ENCODE measurements at regions not wholly inside any gene's neighbourhood (a gene's known extent, or its start where the extent isn't known, plus 50 kb on each side); places are given as distances from the start of the nearest gene placed in this dataset.

GRCh38 chr1:57530206-57530910 is 106.5 kb upstream of the DAB1 start:
- H2AFZ ChIP-seq = no peak overlapping the region
- CTCF ChIA-PET = no interaction called here
- H3K9me2 ChIP-seq (ENCODE audit: insufficient read depth) = no peaks in the 10 kb centered on the region
- H3K27me3 ChIP-seq (ENCODE audit: insufficient read depth, low read depth) = no peaks in the 10 kb centered on the region
- no peaks in the 10 kb centered on the region for H3K36me3 ChIP-seq (ENCODE audit: low read depth)
- H3K4me3 ChIP-seq = no peak overlapping the region
- intact Hi-C loops (cut with micrococcal nuclease; ENCODE audit: unreplicated experiment) = no loop called here
- H3F3A ChIP-seq (ENCODE audit: insufficient read depth, low read depth) = no peaks in the 10 kb centered on the region
- no peaks in the 10 kb centered on the region for H4K20me1 ChIP-seq (ENCODE audit: insufficient read depth)
- H3K27ac ChIP-seq = no peak overlapping the region
- no peaks in the 10 kb centered on the region for H3K4me1 ChIP-seq (replicated peaks; ENCODE audit: insufficient read depth)
- POLR2A ChIA-PET (ENCODE audit: unreplicated experiment) = no interaction called here
- TF ChIP-seq CTCF (conservative IDR thresholded peaks at IDR 0.05) (no peak), EZH2 (IDR thresholded peaks at IDR 0.05; ENCODE audit: low read depth) (no peak)
- BruUV-seq (replicated peaks) = no TSS peak
- no peaks in the 10 kb centered on the region for H3K9me3 ChIP-seq (ENCODE audit: insufficient read depth, low read depth)
- no peaks in the 10 kb centered on the region for H3K79me2 ChIP-seq (ENCODE audit: low read depth)
- H3K4me2 ChIP-seq = no peak overlapping the region
- no peak for DNase-seq

- H3K9me2 ChIP-seq (ENCODE audit: insufficient read depth) = no peaks in the 10 kb centered on the region
- H3F3A ChIP-seq (ENCODE audit: insufficient read depth, low read depth) = no peaks in the 10 kb centered on the region
- H4K20me1 ChIP-seq (ENCODE audit: insufficient read depth) = no peaks in the 10 kb centered on the region
- H3K9me3 ChIP-seq (ENCODE audit: insufficient read depth, low read depth) = no peaks in the 10 kb centered on the region
- H3K4me2 ChIP-seq = no peak overlapping the region
- H3K79me2 ChIP-seq (ENCODE audit: low read depth) = no peaks in the 10 kb centered on the region
- no TSS peak for BruUV-seq (replicated peaks)
- H3K4me3 ChIP-seq = no peak overlapping the region
- intact Hi-C loops (cut with micrococcal nuclease; ENCODE audit: unreplicated experiment) = no loop called here
- H3K27me3 ChIP-seq (ENCODE audit: insufficient read depth, low read depth) = no peaks in the 10 kb centered on the region
- CTCF ChIA-PET = no interaction called here
- H2AFZ ChIP-seq = no peak overlapping the region
- H3K36me3 ChIP-seq (ENCODE audit: low read depth) = no peaks in the 10 kb centered on the region
- POLR2A ChIA-PET (ENCODE audit: unreplicated experiment) = no interaction called here
- H3K4me1 ChIP-seq (replicated peaks; ENCODE audit: insufficient read depth) = no peaks in the 10 kb centered on the region
- DNase-seq = no peak
- H3K27ac ChIP-seq = no peak overlapping the region
- TF ChIP-seq CTCF (conservative IDR thresholded peaks at IDR 0.05) = no peak
- no peak for TF ChIP-seq EZH2 (IDR thresholded peaks at IDR 0.05; ENCODE audit: low read depth)
Measured at GRCh38 chr1:57522575-57522974, 98.7 kb upstream of the DAB1 start.

DNA sequence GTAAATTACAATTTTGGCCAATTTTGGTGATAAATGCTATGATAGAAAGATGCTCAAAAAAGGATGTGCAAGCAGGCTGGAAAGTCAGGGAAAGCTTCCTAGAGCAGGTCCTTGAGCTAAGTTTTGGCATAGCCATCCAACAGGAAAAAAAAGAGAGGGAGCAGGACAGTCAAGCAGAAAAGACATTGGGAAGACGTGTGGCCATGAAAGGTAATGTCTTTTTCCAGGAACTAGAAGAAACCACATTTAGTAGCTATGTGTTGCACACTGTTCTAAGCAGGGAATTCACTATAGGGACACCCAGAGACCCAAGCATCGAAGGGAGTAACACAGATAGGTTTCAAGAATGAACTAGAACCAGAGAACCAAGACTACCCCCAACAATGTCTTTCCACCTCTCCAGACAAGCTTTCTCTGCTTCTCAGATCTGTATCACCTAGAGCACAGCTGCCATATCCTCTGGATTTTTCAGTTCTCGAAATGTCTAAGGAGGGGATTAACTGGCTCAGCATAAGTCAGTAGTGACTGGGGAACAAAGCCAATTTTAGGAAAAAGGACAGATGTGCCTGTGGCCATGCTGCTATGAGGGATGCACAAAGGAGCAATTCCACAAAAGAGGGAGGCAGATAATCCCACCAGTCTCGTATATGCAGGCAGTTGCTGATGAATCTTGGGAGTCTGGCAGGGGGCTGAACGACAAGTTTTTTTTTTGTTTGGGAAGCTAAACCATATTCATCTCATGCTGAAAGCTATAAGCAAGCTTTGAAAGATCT is 97.1 kb upstream of the DAB1 start:
- POLR2A ChIA-PET (ENCODE audit: unreplicated experiment) = interaction anchor here (0.8 kb wide), 1 partner anchor 69 kb away, joined by 13 read pairs; no protein-coding TSS in a partner anchor

More for the DNA sequence above, 97.1 kb upstream of the DAB1 start:
- Histone ChIP-seq H3K79me2 (ENCODE audit: low read depth) (no peaks in the 10 kb centered on the region), H2AFZ (no peak overlapping the region), H3K4me3 (no peak overlapping the region), H4K20me1 (ENCODE audit: insufficient read depth) (no peaks in the 10 kb centered on the region), H3K27me3 (ENCODE audit: insufficient read depth, low read depth) (no peaks in the 10 kb centered on the region), H3K9me2 (ENCODE audit: insufficient read depth) (no peaks in the 10 kb centered on the region), H3K4me1 (replicated peaks; ENCODE audit: insufficient read depth) (no peaks in the 10 kb centered on the region), H3K27ac (no peak overlapping the region), H3K4me2 (no peak overlapping the region), H3F3A (ENCODE audit: insufficient read depth, low read depth) (no peaks in the 10 kb centered on the region), H3K36me3 (ENCODE audit: low read depth) (no peaks in the 10 kb centered on the region), H3K9me3 (ENCODE audit: insufficient read depth, low read depth) (no peaks in the 10 kb centered on the region)
- TF ChIP-seq CTCF (conservative IDR thresholded peaks at IDR 0.05) (no peak), EZH2 (IDR thresholded peaks at IDR 0.05; ENCODE audit: low read depth) (no peak)
- intact Hi-C loops (cut with micrococcal nuclease; ENCODE audit: unreplicated experiment) = loop anchor here (1.0 kb wide), 1 partner anchor 20 kb away; no protein-coding TSS in a partner anchor
- no TSS peak for BruUV-seq (replicated peaks)
- CTCF ChIA-PET = no interaction called here
- no peak for DNase-seq

Data from PC-9 (cell line).